GM12873 (cell line): ENCODE measurements at regions not wholly inside any gene's neighbourhood (a gene's known extent, or its start where the extent isn't known, plus 50 kb on each side); places are given as distances from the start of the nearest gene placed in this dataset.

Experiments used
- CTCF ChIP-seq: IDR thresholded peaks from 2 replicates; pipeline ENCODE4 v1.5.1; 2012; ENCODE audit warnings: low read depth, mild to moderate bottlenecking, moderate library complexity, low read length, control low read depth; ENCODE audit not compliant: insufficient read depth; ENCODE audit errors: missing control alignments

- no peak for TF ChIP-seq CTCF
These were observed 1391.3 kb downstream of the TBC1D22A start for GRCh38 chr22:48153726-48154125.

GRCh38 chr22:48152916-48153315, 1390.5 kb downstream of the TBC1D22A start:
- TF ChIP-seq CTCF, result no peak

- TF ChIP-seq CTCF, result no peak
These were observed 1389.8 kb downstream of the TBC1D22A start for GRCh38 chr22:48152164-48152775.

- TF ChIP-seq CTCF, result no peak
These were observed 1389.2 kb downstream of the TBC1D22A start for GRCh38 chr22:48151641-48152040.

GRCh38 chr22:48147831-48148230, 1385.4 kb downstream of the TBC1D22A start:
- no peak for TF ChIP-seq CTCF

GRCh38 chr22:48147404-48147803, 1385.0 kb downstream of the TBC1D22A start:
- no peak for TF ChIP-seq CTCF

- TF ChIP-seq CTCF, result no peak
These were observed 1384.0 kb downstream of the TBC1D22A start for GRCh38 chr22:48146426-48146825.
